IMR-90 (cell line): ENCODE measurements at regions not wholly inside any gene's neighbourhood (a gene's known extent, or its start where the extent isn't known, plus 50 kb on each side); places are given as distances from the start of the nearest gene placed in this dataset.

Experiments
- ATAC-seq: fragments of 200-7000 bp; cut with Tn5 transposase; 2 replicates; pipeline ENCODE4 v1.9.1; 2020; ENCODE audit warnings: low read depth, mild to moderate bottlenecking, moderate library complexity
- BruUV-seq: library from RNA; stranded (reverse); fragments of 400-500 nt; replicated peaks from 2 replicates; lab custom pipeline; 2021; lab: Mats Ljungman, UMichigan
- CTCF ChIA-PET: fragments of 300-600 bp; formaldehyde crosslinking; extraction: SDS; loops from one replicate; lab custom pipeline; 2021; ENCODE audit warnings: antibody characterized with exemption; lab: Yijun Ruan, JAX
- POLR2A ChIA-PET: fragments of 300-600 bp; sonication (Branson Sonifier 250); formaldehyde crosslinking; loops from one replicate; lab custom pipeline; 2022; ENCODE audit warnings: antibody characterized with exemption; ENCODE audit not compliant: unreplicated experiment; lab: Charles Lee
- DNase-seq: peaks from one replicate; pipeline ENCODE4 v3.0.0; 2013
- H2AFZ ChIP-seq: replicated peaks from 2 replicates; pipeline ENCODE3; 2013; ENCODE audit warnings: low read length, mild to moderate bottlenecking; ENCODE audit not compliant: poor library complexity
- H2AK5ac ChIP-seq: 2 replicates; pipeline ENCODE4 v1.6.1; 2013; ENCODE audit warnings: low read depth, low read length, inconsistent platforms
- H2AK9ac ChIP-seq: replicated peaks from 2 replicates; pipeline ENCODE3; 2013; ENCODE audit warnings: mild to moderate bottlenecking, low read depth, low read length, moderate library complexity; ENCODE audit not compliant: poor library complexity
- H2BK120ac ChIP-seq: 2 replicates; pipeline ENCODE4 v1.6.1; 2013; ENCODE audit warnings: low read depth, low read length, inconsistent platforms
- H2BK15ac ChIP-seq: 3 replicates; pipeline ENCODE4 v1.6.1; 2013; ENCODE audit warnings: low read depth, low read length, inconsistent platforms
- H2BK20ac ChIP-seq: 2 replicates; pipeline ENCODE4 v1.6.1; 2013; ENCODE audit warnings: low read depth, mild to moderate bottlenecking, inconsistent platforms, low read length, moderate library complexity
- H2BK5ac ChIP-seq: 2 replicates; pipeline ENCODE4 v1.6.1; 2013; ENCODE audit warnings: mild to moderate bottlenecking, low read depth, low read length, inconsistent platforms; ENCODE audit not compliant: poor library complexity, severe bottlenecking
- H3K14ac ChIP-seq: replicated peaks from 2 replicates; pipeline ENCODE4 v1.6.1; 2013; ENCODE audit warnings: low read depth, low read length, inconsistent platforms
- H3K18ac ChIP-seq: 2 replicates; pipeline ENCODE4 v1.6.1; 2013; ENCODE audit warnings: low read depth, low read length, control low read depth
- H3K23ac ChIP-seq: 2 replicates; pipeline ENCODE4 v1.6.1; 2013; ENCODE audit warnings: low read depth, low read length, inconsistent platforms
- H3K27ac ChIP-seq: 2 replicates; pipeline ENCODE4 v1.5.1; 2013; ENCODE audit warnings: mild to moderate bottlenecking, control low read depth, low read length; ENCODE audit not compliant: insufficient read depth
- H3K27me3 ChIP-seq: 2 replicates; pipeline ENCODE4 v1.6.1; 2013; ENCODE audit warnings: low read length; ENCODE audit not compliant: control insufficient read depth, insufficient read depth
- H3K36me3 ChIP-seq: 2 replicates; pipeline ENCODE4 v1.6.1; 2013; ENCODE audit warnings: low read length, mixed read lengths; ENCODE audit not compliant: control insufficient read depth, insufficient read depth
- H3K4ac ChIP-seq: 2 replicates; pipeline ENCODE4 v1.6.1; 2013; ENCODE audit warnings: low read depth, low read length, inconsistent platforms
- H3K4me1 ChIP-seq: 2 replicates; pipeline ENCODE4 v1.6.1; 2013; ENCODE audit warnings: low read length, mixed read lengths; ENCODE audit not compliant: control insufficient read depth, insufficient read depth
- H3K4me2 ChIP-seq: 2 replicates; pipeline ENCODE4 v1.6.1; 2013; ENCODE audit warnings: low read depth, mild to moderate bottlenecking, control low read depth, low read length, moderate library complexity
- H3K4me3 ChIP-seq: 2 replicates; pipeline ENCODE4 v1.5.1; 2013; ENCODE audit warnings: low read depth, mild to moderate bottlenecking, control low read depth, low read length, moderate library complexity; ENCODE audit not compliant: insufficient read depth
- H3K56ac ChIP-seq: 2 replicates; pipeline ENCODE4 v1.6.1; 2013; ENCODE audit warnings: low read length, inconsistent platforms; ENCODE audit not compliant: insufficient read depth; ENCODE audit errors: extremely low read depth
- H3K79me1 ChIP-seq, 2 experiments: 2 replicates each; pipeline ENCODE4 v1.6.1; 2013; ENCODE audit warnings: low read length in 2 of 2, inconsistent platforms in 1 of 2, low read depth in 1 of 2
- H3K9ac ChIP-seq: 2 replicates; pipeline ENCODE4 v1.6.1; 2013; ENCODE audit warnings: low read depth, low read length, control low read depth
- H3K9me1 ChIP-seq: 2 replicates; pipeline ENCODE4 v1.6.1; 2013; ENCODE audit warnings: low read length, inconsistent platforms; ENCODE audit not compliant: insufficient read depth
- H3K9me3 ChIP-seq: 2 replicates; pipeline ENCODE4 v1.6.1; 2013; ENCODE audit warnings: low read length; ENCODE audit not compliant: control insufficient read depth, insufficient read depth
- H4K20me1 ChIP-seq: 2 replicates; pipeline ENCODE4 v1.6.1; 2013; ENCODE audit warnings: low read length, inconsistent platforms; ENCODE audit not compliant: insufficient read depth
- H4K5ac ChIP-seq: 2 replicates; pipeline ENCODE4 v1.6.1; 2013; ENCODE audit warnings: mild to moderate bottlenecking, low read depth, low read length, control low read depth
- H4K8ac ChIP-seq, 2 experiments: 2 replicates each; pipeline ENCODE4 v1.6.1; 2013; ENCODE audit warnings: low read depth in 2 of 2, low read length in 2 of 2, control low read depth in 1 of 2, inconsistent platforms in 1 of 2
- H4K91ac ChIP-seq: 2 replicates; pipeline ENCODE4 v1.6.1; 2013; ENCODE audit warnings: low read depth, low read length, inconsistent platforms; ENCODE audit not compliant: insufficient read depth
- MAFK ChIP-seq: IDR thresholded peaks from 2 replicates; pipeline ENCODE4 v1.6.1; 2012; ENCODE audit warnings: low read depth, low read length, improper control_type of control experiment
- POLR2A ChIP-seq: IDR thresholded peaks from 2 replicates; pipeline ENCODE4 v1.6.1; 2012; ENCODE audit warnings: mild to moderate bottlenecking, low read depth, low read length
- WGBS, 2 experiments: methylation state at CpG; one replicate each; pipeline versions ENCODE4 v1.1.5 to v1.1.7; 2013; ENCODE audit warnings: missing lambda C conversion rate in 2 of 2; ENCODE audit not compliant: insufficient read length in 1 of 2; ENCODE audit errors: extremely low coverage in 2 of 2; 5-methylcytosine and 5-hydroxymethylcytosine counted together
- dilution Hi-C: fragments of 300-500 bp; cut with HindIII; formaldehyde crosslinking; loops from one replicate; pipeline ENCODE4 v1.14.3; 2018; ENCODE audit warnings: low sequenced_read_pairs; ENCODE audit not compliant: unreplicated experiment
- in situ Hi-C: fragments of 300-500 bp; cut with MboI; formaldehyde crosslinking; loops from 3 replicates; pipeline ENCODE4 v1.14.3; 2019; ENCODE audit warnings: low sequenced_read_pairs, inconsistent platforms, mixed read lengths
- intact Hi-C: fragments of 100-400 bp; cut with micrococcal nuclease; formaldehyde crosslinking; loops from 2 replicates; pipeline ENCODE4 v1.10.0; 2022
- TF ChIP-seq, protein P1 (sequence below): fragments of 150-350 bp; IDR thresholded peaks from 2 replicates; pipeline ENCODE4 v1.6.1; 2017; ENCODE audit warnings: mild to moderate bottlenecking, antibody characterized with exemption, low read length, low read depth

DNA sequence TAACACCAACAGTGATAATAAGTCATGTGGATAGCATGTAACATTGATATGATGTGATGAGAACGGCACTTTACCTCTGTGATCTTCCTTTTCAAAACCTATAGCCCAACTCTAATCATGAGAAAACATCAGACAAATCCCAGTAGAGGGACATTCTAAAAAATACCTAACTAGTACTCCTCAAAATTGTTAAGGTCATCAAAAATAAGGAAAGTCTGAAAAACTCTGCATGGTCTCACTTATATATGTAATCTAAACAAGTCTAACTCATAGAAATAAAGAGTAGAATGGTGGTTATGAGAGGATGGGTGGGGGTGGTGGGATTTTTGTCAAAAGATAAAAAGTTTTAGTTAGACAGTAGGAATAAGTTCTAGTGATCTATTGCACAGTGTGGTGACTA, 243.9 kb upstream of the GRIA3 start:
- WGBS, 2 experiments, result no CpG with 5 or more reads among the region's 1 CpG
- ATAC-seq, result no peak
- Histone ChIP-seq H2BK120ac (no peak overlapping the region), H3K36me3 (no peaks in the 10 kb centered on the region), H3K4me2 (no peak overlapping the region), H2BK5ac (no peak overlapping the region), H4K91ac (no peak overlapping the region), H2BK20ac (no peak overlapping the region), H3K9me3 (no peaks in the 10 kb centered on the region), H3K4me1 (no peaks in the 10 kb centered on the region), H2AFZ (no peak overlapping the region), H3K56ac (no peak overlapping the region), H2AK9ac (no peak overlapping the region), H2AK5ac (no peak overlapping the region), H3K9me1 (no peaks in the 10 kb centered on the region), H3K9ac (no peak overlapping the region), H3K23ac (no peak overlapping the region), H3K18ac (no peak overlapping the region), H2BK15ac (no peak overlapping the region), H4K20me1 (no peaks in the 10 kb centered on the region), H3K14ac (no peak overlapping the region), H3K27ac (no peak overlapping the region), H4K5ac (no peak overlapping the region), H3K79me1 (no peaks in the 10 kb centered on the region), H3K27me3 (no peaks in the 10 kb centered on the region), H3K4ac (no peak overlapping the region), H4K8ac (no peak overlapping the region), H3K4me3 (no peak overlapping the region)
- dilution Hi-C loops (no loop called here), in situ Hi-C loops (no loop called here), intact Hi-C loops (no loop called here)
- no TSS peak for BruUV-seq
- ChIA-PET POLR2A (no interaction called here), CTCF (no interaction called here)
- no peak for DNase-seq
- TF ChIP-seq POLR2A, result no peak
- peak; percentile 53 for TF ChIP-seq MAFK
- TF ChIP-seq, protein P1, sequence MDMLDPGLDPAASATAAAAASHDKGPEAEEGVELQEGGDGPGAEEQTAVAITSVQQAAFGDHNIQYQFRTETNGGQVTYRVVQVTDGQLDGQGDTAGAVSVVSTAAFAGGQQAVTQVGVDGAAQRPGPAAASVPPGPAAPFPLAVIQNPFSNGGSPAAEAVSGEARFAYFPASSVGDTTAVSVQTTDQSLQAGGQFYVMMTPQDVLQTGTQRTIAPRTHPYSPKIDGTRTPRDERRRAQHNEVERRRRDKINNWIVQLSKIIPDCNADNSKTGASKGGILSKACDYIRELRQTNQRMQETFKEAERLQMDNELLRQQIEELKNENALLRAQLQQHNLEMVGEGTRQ, result no peak
